Gastroesophageal sphincter (tissue), 4 donors: ENCODE measurements at regions not wholly inside any gene's neighbourhood (a gene's known extent, or its start where the extent isn't known, plus 50 kb on each side); places are given as distances from the start of the nearest gene placed in this dataset.

Experiments
- ATAC-seq: fragments of 150-250 bp; one replicate; pipeline ENCODE4 v1.9.1; 2016; ENCODE audit warnings: mild to moderate bottlenecking, moderate library complexity
- H3K27ac ChIP-seq, 4 donors: fragments of 200-600 bp; sonication (generic) in 3 of 4; 1 replicate in 3 of 4; 2 replicates in 1 of 4; pipeline ENCODE4 v1.5.1; 2016 to 2019
- H3K27me3 ChIP-seq: fragments of 200-600 bp; sonication (generic); one replicate; pipeline ENCODE4 v1.5.1; 2019
- H3K36me3 ChIP-seq, 2 donors: fragments of 200-600 bp; sonication (generic); one replicate each; pipeline ENCODE4 v1.5.1; 2019; ENCODE audit warnings: control low read depth in 1 of 2
- H3K4me1 ChIP-seq, 3 donors: fragments of 200-600 bp; sonication (generic); 1 replicate in 2 of 3; 2 replicates in 1 of 3; pipeline ENCODE4 v1.5.1; 2016 to 2019; ENCODE audit warnings: control low read depth in 2 of 3
- H3K4me3 ChIP-seq, 2 donors: fragments of 200-600 bp; sonication (generic); one replicate each; pipeline ENCODE4 v1.5.1; 2019; ENCODE audit warnings: mild to moderate bottlenecking in 1 of 2, moderate library complexity in 1 of 2
- H3K9me3 ChIP-seq, 3 donors: fragments of 200-600 bp; sonication (generic); one replicate each; pipeline ENCODE4 v1.5.1; 2017 to 2019; ENCODE audit warnings: control low read depth in 2 of 3
- CTCF ChIP-seq, 4 experiments: fragments of 200-600 bp in 2 of 4; fragments of 450-650 bp in 2 of 4; sonication (generic) in 1 of 4; IDR thresholded peaks; one replicate each; pipeline ENCODE4 v1.5.1; 2017 to 2019; ENCODE audit warnings: antibody characterized with exemption in 4 of 4, mild to moderate bottlenecking in 2 of 4, moderate library complexity in 2 of 4
- EP300 ChIP-seq: sonication (generic); formaldehyde crosslinking; IDR thresholded peaks from one replicate; pipeline ENCODE4 v1.6.1; 2017; ENCODE audit warnings: antibody characterized with exemption, mild to moderate bottlenecking
- POLR2A ChIP-seq, 2 donors: fragments of 450-650 bp; IDR thresholded peaks; one replicate each; pipeline ENCODE4 v1.6.1; 2017; ENCODE audit warnings: antibody characterized with exemption in 2 of 2, mild to moderate bottlenecking in 2 of 2, moderate library complexity in 1 of 2
- POLR2AphosphoS5 ChIP-seq: sonication (generic); formaldehyde crosslinking; IDR thresholded peaks from one replicate; pipeline ENCODE4 v1.6.1; 2017; ENCODE audit warnings: antibody characterized with exemption
- WGBS, 2 donors: methylation state at CpG; one replicate each; pipeline ENCODE4 v1.1.5; 2018; ENCODE audit warnings: low coverage in 1 of 2; 5-methylcytosine and 5-hydroxymethylcytosine counted together

GRCh38 chr4:132384709-132385108 lies 764.4 kb upstream of the PCDH10 start:
- H3K4me1 ChIP-seq, result no peaks in the 10 kb centered on the region
- 58 to 73% methylated on average over 2 of the region's 2 CpGs for WGBS, 2 donors
- H3K4me3 ChIP-seq, result no peak overlapping the region
- TF ChIP-seq EP300, result no peak
- no peak for TF ChIP-seq POLR2A (IDR thresholded peaks at IDR 0.05)
- no peak for TF ChIP-seq CTCF (IDR thresholded peaks at IDR 0.05)
- TF ChIP-seq POLR2AphosphoS5, result no peak
- no peaks in the 10 kb centered on the region for H3K9me3 ChIP-seq
- no peaks in the 10 kb centered on the region for H3K27me3 ChIP-seq
- no peak overlapping the region for H3K27ac ChIP-seq
- no peak for ATAC-seq
- no peaks in the 10 kb centered on the region for H3K36me3 ChIP-seq

GRCh38 chr4:132386130-132386529 lies 763.0 kb upstream of the PCDH10 start:
- Histone ChIP-seq H3K4me1 (no peaks in the 10 kb centered on the region), H3K4me3 (no peak overlapping the region), H3K27me3 (no peaks in the 10 kb centered on the region), H3K27ac (no peak overlapping the region), H3K9me3 (no peaks in the 10 kb centered on the region), H3K36me3 (no peaks in the 10 kb centered on the region)
- ATAC-seq, result no peak
- WGBS, 2 donors, result 90 to 100% methylated on average over 2 to 3 of the region's 3 CpGs
- TF ChIP-seq CTCF (IDR thresholded peaks at IDR 0.05) (no peak), EP300 (no peak), POLR2A (IDR thresholded peaks at IDR 0.05) (no peak), POLR2AphosphoS5 (no peak)

GRCh38 chr4:132387060-132387459 lies 762.0 kb upstream of the PCDH10 start:
- Histone ChIP-seq H3K27ac (no peak overlapping the region), H3K4me1 (no peaks in the 10 kb centered on the region), H3K9me3 (no peaks in the 10 kb centered on the region), H3K27me3 (no peaks in the 10 kb centered on the region), H3K36me3 (no peaks in the 10 kb centered on the region), H3K4me3 (no peak overlapping the region)
- 62 to 92% methylated on average over 1 of the region's 1 CpG for WGBS, 2 donors
- TF ChIP-seq CTCF (IDR thresholded peaks at IDR 0.05), result no peak
- no peak for TF ChIP-seq EP300
- TF ChIP-seq POLR2A (IDR thresholded peaks at IDR 0.05), result no peak
- TF ChIP-seq POLR2AphosphoS5, result no peak
- no peak for ATAC-seq

- no peak for TF ChIP-seq POLR2A (IDR thresholded peaks at IDR 0.05)
- TF ChIP-seq POLR2AphosphoS5, result no peak
- no peaks in the 10 kb centered on the region for H3K36me3 ChIP-seq
Observed at GRCh38 chr4:132395561-132395960, 753.5 kb upstream of the PCDH10 start.

GRCh38 chr4:132396636-132397035 lies 752.5 kb upstream of the PCDH10 start:
- Histone ChIP-seq H3K36me3 (no peaks in the 10 kb centered on the region), H3K4me3 (no peak overlapping the region), H3K4me1 (no peaks in the 10 kb centered on the region), H3K27ac (no peak overlapping the region), H3K27me3 (no peaks in the 10 kb centered on the region), H3K9me3 (no peaks in the 10 kb centered on the region)
- WGBS, 2 donors, result 56 to 60% methylated on average over 1 of the region's 1 CpG
- ATAC-seq, result no peak
- no peak for TF ChIP-seq POLR2AphosphoS5
- TF ChIP-seq CTCF (IDR thresholded peaks at IDR 0.05), result no peak
- TF ChIP-seq EP300, result no peak
- TF ChIP-seq POLR2A (IDR thresholded peaks at IDR 0.05), result no peak

More at GRCh38 chr4:132395561-132395960, 753.5 kb upstream of the PCDH10 start:
- no peaks in the 10 kb centered on the region for H3K9me3 ChIP-seq
- 55 to 58% methylated on average over 1 of the region's 1 CpG for WGBS, 2 donors
- H3K27ac ChIP-seq, result no peak overlapping the region
- H3K4me3 ChIP-seq, result no peak overlapping the region
- H3K4me1 ChIP-seq, result no peaks in the 10 kb centered on the region
- no peaks in the 10 kb centered on the region for H3K27me3 ChIP-seq
- ATAC-seq, result no peak
